ENCODE measurements at regions not wholly inside any gene's neighbourhood (a gene's known extent, or its start where the extent isn't known, plus 50 kb on each side); places are given as distances from the start of the nearest gene placed in this dataset.

GRCh38 chr4:74653331-74654229 is 140.7 kb downstream of the BTC start:
- TF ChIP-seq CTCF (IDR thresholded peaks at IDR 0.05; ENCODE audit: low read depth, low read length, poor library complexity, severe bottlenecking) (no peak), EZH2phosphoT487 (IDR thresholded peaks at IDR 0.05; ENCODE audit: borderline replicate concordance, low read length) (no peak)
